ENCODE measurements at regions not wholly inside any gene's neighbourhood (a gene's known extent, or its start where the extent isn't known, plus 50 kb on each side); places are given as distances from the start of the nearest gene placed in this dataset.
A peak's percentile ranks its signal among the peaks of the same experiment; 100 is the strongest.
"Not testable (repeated sequence)": the region's sequence is repeated elsewhere in the genome, so short reads cannot be mapped to it uniquely, and the experiment has no call there.

- DNase-seq (ENCODE audit: low read depth): no peak
These were observed 732.6 kb downstream of the RERGL start for GRCh38 chr12:17357396-17357795.

- DNase-seq (ENCODE audit: low read depth): no peak
These were observed 737.8 kb downstream of the RERGL start for GRCh38 chr12:17352164-17352563.

GRCh38 chr12:17348311-17348710 lies 741.7 kb downstream of the RERGL start:
- no peak for DNase-seq (ENCODE audit: low read depth)

GRCh38 chr12:17344649-17345048 lies 738.7 kb upstream of the LMO3 start:
- DNase-seq (ENCODE audit: low read depth): no peak

- no peak for DNase-seq (ENCODE audit: low read depth)
These were observed 736.5 kb upstream of the LMO3 start for GRCh38 chr12:17342381-17342961.

- DNase-seq (ENCODE audit: low read depth): no peak
These were observed 729.5 kb upstream of the LMO3 start for GRCh38 chr12:17335487-17335886.

GRCh38 chr12:17334784-17335183 lies 728.8 kb upstream of the LMO3 start:
- no peak for DNase-seq (ENCODE audit: low read depth)

- DNase-seq (ENCODE audit: low read depth): no peak
These were observed 727.3 kb upstream of the LMO3 start for GRCh38 chr12:17333287-17333686.

- no peak for DNase-seq (ENCODE audit: low read depth)
These were observed 720.7 kb upstream of the LMO3 start for GRCh38 chr12:17326649-17327048.

GRCh38 chr12:17322090-17322489 lies 716.1 kb upstream of the LMO3 start:
- DNase-seq (ENCODE audit: low read depth): no peak

- peak; percentile 48 for DNase-seq (ENCODE audit: low read depth)
These were observed 698.8 kb upstream of the LMO3 start for GRCh38 chr12:17304503-17305347.

- DNase-seq (ENCODE audit: low read depth): no peak
These were observed 696.0 kb upstream of the LMO3 start for GRCh38 chr12:17302001-17302400.

GRCh38 chr12:17301544-17301943 lies 695.6 kb upstream of the LMO3 start:
- no peak for DNase-seq (ENCODE audit: low read depth)

- no peak for DNase-seq (ENCODE audit: low read depth)
These were observed 690.9 kb upstream of the LMO3 start for GRCh38 chr12:17296882-17297281.

- no peak for DNase-seq (ENCODE audit: low read depth)
These were observed 680.9 kb upstream of the LMO3 start for GRCh38 chr12:17286874-17287273.

GRCh38 chr12:17284873-17285272 lies 678.9 kb upstream of the LMO3 start:
- no peak for DNase-seq (ENCODE audit: low read depth)

- DNase-seq (ENCODE audit: low read depth): no peak
These were observed 677.6 kb upstream of the LMO3 start for GRCh38 chr12:17283563-17283962.

GRCh38 chr12:17282169-17282568 lies 676.2 kb upstream of the LMO3 start:
- not testable (repeated sequence) for DNase-seq (ENCODE audit: low read depth)

- DNase-seq (ENCODE audit: low read depth): no peak
These were observed 673.0 kb upstream of the LMO3 start for GRCh38 chr12:17278946-17279345.

- no peak for DNase-seq (ENCODE audit: low read depth)
These were observed 670.2 kb upstream of the LMO3 start for GRCh38 chr12:17276196-17276595.

GRCh38 chr12:17266856-17267255 lies 660.9 kb upstream of the LMO3 start:
- DNase-seq (ENCODE audit: low read depth): no peak

GRCh38 chr12:17264603-17265002 lies 658.6 kb upstream of the LMO3 start:
- DNase-seq (ENCODE audit: low read depth): no peak

GRCh38 chr12:17239874-17240273 lies 633.9 kb upstream of the LMO3 start:
- no peak for DNase-seq (ENCODE audit: low read depth)

- DNase-seq (ENCODE audit: low read depth): no peak
These were observed 630.0 kb upstream of the LMO3 start for GRCh38 chr12:17235996-17236395.
